HG02970 (cell line): ENCODE measurements at regions not wholly inside any gene's neighbourhood (a gene's known extent, or its start where the extent isn't known, plus 50 kb on each side); places are given as distances from the start of the nearest gene placed in this dataset.

Experiments
- ATAC-seq: cut with Tn5 transposase; IDR thresholded peaks from one replicate; pipeline ENCODE4 v1.9.1; 2021; ENCODE audit warnings: mild to moderate bottlenecking, moderate library complexity, moderate number of reproducible peaks; ENCODE audit not compliant: unreplicated experiment, low FRiP score

DNA sequence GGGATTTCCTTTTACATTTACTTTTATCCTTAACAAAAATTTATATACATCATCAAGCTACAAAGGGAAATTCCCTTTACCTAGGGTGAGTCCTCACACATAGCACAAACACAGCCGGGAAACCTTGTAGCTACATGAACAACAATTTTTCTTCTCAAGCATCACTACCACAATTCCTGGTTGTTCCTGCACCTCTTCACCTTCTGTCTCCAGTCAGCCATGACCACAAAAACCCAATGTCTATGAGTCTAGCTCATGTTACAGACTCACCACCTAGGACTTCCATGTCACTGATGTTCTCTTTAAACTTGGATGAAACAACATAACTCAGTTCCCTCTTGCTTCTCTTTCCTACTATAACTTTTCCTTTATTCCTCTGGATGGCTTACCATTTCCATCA, 460.4 kb downstream of the MBD2 start:
- no peak for ATAC-seq

DNA sequence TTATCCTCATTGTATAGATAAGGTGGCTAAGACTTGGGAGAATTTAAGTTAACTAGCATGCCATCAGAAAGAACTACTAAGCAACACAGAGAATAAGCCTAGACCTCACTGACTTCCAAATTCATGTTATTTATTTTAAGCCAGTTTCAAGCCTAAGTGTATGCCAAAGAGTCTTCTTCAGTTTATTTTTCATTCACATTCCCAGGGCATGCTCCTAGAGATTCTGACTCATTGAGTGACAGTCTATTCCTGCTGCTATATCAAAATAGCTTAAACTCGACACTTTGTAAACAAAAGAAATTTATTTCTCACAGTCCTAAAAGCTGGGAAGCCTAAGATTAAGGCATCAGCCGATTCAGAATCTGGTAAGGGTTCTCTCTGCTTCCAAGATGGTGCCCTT, 467.1 kb downstream of the MBD2 start:
- no peak for ATAC-seq

DNA sequence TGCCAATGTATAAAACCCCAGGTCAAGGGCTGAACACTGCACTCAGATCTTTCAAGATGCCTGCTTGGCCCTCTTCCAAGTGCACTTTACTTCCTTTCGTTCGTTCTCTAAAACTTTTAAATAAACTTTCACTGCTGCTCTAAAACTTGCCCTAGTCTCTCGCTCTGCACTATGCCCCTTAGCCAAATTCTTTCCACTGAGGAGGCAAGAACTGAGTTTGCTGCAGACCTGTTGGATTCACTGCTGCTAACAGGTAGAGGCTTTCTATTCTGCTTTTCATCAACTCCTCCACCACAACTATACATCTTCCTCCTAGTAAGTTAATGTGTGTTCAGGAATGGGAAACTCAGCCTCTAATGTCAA, 467.9 kb downstream of the MBD2 start:
- ATAC-seq = no peak

DNA sequence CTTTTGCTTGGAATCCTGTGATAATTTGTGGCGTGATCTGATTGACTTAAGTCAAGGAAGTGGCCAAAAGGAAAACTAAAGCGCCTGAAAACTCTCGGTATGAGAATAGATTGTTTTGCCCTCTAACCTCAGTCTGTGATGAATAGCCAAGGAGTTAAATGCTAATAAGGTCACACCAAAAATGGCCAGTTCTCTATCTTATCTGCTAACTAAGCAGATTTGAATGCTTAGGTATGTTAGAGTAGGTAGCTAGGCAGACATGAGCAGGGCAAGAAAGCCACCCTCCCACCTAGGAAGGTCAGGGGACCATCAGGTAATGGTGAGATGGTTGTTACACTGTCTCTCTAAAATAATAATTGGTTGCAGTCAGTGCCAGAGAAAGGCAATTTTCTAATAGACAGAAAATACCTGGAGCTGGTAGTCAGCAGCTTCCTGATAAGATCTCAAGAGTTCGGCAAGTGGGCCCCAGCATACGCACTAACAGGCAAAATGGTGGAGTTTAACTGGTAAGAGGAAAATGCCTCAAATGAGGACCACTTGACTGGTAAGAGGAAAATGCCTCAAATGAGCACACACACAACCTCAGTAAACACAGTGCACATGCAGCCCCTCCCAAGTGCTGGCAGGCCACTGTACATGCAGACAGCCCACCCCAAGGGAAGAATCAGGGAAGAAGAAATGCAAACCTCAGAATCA, 468.4 kb downstream of the MBD2 start:
- no peak for ATAC-seq

DNA sequence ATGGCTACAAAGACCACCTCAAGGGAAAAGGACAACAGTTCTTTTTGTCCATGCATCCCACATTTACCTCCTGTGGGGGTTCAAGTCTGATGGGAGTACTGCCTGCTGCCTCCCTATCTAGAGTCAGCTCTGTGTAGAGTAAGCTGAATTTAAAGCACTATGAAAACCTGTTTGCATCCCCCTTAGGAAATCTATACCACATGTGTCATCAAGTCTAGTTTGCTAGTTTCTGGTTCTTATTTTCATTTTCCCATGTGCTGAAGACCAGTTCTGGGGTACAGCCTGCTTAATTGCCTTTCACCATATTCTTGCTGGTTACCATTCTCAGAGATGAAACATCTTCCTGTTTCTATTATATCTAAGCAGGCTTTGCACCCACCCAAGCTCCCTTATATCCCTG, 470.3 kb downstream of the MBD2 start:
- ATAC-seq = no peak

DNA sequence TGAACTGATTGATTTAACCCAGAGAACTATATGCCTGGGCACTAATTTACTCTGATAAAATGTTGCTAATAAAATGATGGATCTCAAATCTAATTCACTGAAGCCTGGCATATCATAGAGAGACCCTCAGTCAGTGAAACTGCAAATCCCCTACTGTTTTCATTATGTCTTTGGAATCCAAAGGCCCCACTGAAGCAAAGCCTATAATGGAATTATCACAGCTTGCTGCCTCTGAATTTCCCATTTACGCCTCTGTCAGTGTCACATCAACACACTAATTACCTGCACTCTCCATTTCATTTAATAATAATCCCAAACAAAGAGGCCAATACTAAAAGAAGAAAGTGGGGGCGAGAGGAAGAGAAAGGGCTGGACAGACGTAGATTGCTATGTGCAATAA, 470.9 kb downstream of the MBD2 start:
- no peak for ATAC-seq

DNA sequence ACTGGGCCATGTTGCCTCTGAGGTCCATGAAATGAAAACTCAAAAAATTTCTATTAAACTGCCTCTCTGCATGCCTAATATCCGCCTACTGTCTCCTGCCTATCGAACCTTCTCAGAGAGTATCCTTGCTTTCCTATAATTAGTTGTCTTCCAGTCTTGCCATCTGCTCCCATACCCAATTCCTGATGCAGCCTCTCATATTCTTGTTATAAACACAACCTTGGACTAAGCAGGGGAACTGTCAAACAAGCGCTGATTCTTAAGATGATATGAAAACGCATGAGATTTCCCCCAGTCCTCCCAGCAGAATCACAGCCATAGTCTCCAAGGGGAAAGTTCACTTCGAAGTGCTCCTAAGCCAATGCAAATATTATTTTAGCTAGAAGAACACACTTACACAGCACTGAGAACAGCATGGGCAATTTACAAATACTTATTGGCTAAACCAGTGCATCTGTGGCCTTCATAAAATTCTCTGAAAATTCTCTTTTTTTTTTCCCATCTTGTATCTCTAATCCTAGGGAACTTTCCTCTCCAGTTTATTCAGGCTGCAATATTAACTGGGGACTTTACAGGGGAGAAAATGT, 471.6 kb downstream of the MBD2 start:
- ATAC-seq = no peak

DNA sequence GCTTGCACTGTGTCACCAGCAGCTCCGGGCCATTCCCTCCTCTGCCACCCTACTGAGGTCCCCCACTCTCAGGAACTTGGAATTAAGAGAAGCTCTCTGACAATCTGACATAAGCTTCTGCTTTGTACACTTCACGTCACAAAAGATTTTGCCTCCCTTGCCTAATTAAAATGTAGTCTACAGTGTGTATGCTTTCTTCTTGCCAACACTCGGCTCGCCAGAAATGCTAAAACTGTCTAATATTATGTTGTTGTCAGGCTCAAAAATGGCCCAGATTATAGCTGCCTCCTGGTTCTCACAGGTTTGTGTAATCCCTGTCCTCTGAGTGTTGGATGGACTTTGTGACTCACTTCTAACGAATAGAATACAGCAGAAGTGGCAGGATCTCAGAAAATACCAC, 474.7 kb downstream of the MBD2 start:
- ATAC-seq = no peak

DNA sequence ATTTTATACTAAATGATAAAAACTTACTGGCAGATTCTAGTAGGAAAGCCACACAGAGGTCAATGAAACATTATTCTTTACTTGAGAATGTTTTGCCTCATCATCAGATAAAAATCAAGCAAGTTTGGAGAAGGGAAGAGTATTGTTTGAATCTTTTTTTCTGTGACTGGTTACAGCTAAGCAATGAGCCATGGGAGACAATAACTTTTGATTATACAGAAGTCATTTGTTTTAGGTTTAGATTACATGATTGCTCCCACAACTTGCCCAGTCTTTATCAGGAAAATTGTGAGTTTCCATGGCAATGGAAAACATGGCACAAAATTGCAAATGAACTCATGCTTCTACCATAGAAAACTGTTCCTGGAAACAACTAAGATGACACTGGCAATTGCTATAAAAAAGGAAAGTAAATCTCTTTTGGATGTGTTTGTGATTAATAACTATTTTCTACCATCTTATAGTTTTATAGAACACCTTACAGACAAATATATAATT, 476.8 kb downstream of the MBD2 start:
- ATAC-seq = no peak

DNA sequence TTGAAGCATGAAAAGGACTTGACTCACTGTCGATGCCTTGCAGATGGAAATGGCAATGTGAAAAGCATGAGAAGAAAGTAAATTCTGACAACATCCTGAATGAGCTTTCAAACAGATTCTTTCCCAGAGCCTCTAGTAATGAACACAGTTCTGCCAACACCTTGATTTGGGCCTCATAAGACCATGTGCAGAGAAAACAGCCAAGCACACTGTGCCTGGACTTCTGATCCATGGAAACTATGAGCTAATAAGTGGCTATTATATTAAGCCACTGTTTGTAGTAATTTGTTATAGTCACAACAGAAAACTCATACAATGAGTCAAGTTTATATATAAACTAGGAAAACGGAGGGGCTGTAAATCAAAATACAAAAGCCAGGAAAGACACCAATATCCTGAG, 477.3 kb downstream of the MBD2 start:
- no peak for ATAC-seq

DNA sequence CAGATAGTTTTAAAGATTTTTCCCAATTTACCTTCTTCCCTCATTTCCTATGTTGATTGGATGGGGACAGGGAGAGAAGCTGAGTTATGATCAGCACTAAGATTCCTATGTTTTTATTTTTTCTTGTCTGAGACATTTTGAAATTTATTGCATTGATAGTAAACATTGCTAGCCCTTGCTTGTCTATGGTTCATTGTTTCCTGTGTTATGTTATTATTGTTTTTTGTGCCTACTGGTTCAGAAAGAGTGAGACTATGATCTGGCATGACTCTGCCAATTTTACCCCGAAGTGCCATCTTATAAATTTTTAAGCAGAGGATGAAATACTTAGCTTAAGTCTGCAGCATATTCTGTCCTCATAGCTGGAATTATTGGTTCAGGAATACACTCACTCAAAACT, 478.5 kb downstream of the MBD2 start:
- ATAC-seq = no peak

DNA sequence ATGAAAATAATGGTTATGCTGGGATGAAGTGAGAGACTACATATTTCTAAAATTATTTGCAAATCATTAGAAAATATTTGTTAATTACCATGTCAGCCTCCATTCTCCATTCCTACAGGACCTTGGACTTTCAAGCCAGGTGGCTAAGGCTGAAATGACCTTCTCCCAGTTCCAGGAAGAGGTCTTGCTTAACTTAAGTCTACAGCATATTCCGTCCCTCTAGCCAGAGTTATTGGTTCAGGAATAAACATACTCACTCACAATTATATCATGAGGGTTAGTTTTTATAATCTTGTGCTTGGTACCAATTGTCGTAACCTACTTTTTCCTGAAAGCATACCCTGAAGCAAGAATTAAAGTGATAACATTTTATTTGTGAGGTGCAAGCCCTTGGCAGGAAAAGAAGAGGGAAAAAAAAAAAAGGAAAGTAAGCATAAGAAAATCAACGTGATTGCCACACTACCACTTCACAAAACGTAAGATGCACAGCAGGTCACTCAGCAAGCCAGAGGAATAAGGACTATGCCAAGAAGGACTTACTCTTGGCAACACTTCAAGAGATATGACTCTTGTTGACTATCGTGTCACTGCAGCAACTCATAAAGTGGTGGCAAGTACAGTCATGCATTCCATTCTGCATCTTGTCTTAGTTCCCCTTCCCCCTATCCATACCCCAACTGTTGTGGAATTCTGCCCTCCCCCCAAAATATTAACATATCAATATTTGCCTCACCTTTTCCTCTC, 479.1 kb downstream of the MBD2 start:
- ATAC-seq = no peak

DNA sequence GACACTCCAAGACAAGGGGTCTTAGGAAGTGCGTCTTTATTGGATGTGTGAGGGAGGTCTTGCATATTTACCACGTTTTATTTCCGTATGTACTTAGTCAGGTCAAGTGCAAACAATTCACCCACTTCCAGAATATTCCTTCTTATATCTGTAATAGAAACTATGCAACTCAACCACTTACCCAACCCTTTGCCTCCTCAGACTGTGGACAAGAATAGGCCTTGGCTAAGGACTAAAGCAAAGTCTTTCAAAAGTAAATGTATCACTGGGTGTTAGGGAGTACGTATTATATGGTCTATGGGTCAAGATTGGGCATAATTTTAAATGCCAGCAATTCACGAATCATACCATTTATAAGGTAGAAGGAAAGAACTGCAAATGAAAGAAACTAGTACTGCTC, 484.8 kb downstream of the MBD2 start:
- ATAC-seq = no peak

DNA sequence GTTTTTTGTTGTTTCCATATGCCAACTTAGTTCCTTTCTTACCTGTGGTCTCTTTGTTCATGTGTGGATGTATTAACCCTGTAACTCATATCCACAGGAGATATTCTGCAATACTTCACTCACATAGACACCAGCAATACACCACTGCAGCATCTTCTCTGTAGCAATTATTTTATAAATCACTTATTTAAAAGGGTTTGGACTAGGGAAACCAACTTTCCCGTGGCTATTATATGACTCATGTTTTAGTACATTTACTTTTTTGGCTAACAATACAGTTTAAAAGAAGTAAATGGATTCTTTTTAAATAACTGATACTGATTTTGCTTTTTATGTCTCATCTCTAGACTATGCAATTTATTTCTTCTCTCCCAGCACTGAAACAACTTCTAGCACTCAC, 488.9 kb downstream of the MBD2 start:
- no peak for ATAC-seq

DNA sequence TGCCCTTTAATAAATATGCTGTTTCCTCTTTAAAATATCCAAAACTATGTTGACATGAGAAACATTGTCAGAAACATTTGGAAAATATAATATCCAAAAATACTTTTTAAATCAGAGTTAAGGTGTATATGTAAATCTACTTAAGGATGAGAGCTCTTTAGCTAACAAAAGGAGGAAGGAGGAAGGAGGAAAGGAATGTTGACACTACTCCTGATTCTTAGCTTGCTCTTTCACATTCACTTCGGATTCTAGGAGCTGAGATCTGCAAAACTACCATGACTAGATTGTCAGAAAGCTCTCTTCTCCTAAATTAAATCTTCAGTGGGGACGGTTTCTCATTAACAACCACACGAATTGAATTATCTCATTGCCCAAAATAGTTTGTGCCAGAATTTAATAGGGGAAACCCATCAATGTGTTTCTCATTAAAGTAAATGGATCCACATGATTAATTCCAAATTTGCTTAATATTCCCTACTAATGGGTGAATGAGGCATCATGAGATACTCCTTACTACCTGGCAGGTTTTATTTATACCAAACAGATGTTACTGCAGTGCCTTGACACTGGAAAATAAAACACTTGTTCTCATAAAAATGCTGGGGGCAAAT, 509.1 kb downstream of the MBD2 start:
- no peak for ATAC-seq

DNA sequence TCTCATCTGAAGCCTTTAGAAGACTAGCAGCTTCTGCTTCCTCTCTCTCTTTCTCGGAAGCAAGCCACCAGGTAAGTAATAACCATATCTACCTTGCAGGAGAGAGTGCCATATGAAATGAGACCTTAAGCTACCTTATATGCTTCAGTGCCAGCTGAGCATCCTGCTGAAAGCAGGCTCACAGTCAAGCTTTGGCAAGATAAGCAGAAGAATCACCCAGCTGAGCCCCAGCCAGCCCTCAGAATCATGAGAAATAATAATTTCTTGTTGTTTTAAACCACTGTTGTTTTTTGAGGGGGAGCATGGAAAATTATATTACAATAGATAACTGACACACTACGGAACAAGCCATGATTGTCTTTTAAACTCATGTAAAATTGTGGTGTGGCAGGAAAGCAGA, 514.4 kb downstream of the MBD2 start:
- ATAC-seq = no peak

DNA sequence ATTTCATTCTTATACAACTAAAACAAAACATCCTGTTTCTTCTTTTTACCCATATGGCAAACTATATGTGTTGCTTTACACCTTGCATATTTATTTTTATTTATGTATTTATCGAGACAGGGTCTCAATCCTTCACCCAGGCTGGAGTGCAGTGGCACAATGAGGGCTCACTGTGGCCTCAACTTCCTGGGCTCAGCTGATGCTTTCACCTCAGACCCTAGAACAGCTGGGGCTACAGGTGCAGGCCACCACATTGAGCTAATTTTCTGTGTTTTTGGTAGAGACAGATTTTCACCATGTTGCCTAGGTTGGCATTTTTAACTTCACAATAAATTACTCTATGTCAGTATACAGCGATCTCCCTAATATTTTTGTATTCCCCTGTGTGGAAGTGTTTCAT, 522.0 kb downstream of the MBD2 start:
- ATAC-seq = no peak

DNA sequence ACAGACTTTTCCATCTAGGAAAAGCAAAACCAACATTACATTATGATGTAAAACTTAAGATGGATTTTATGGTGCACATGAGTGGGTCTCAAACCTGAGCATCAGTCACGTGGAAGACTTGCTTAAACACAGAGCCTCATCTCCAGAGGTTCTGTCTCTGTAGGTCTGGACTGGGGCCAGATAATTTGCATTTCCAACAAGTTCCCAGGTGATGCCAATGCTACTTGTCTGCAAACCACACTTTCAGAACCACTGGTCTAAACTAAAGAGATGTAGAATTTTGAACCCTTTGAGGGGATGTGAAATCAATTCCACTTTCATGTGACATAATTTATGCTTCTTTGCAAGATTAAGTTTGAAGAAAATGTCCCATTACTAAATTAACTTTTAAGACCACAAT, 522.8 kb downstream of the MBD2 start:
- ATAC-seq = no peak

DNA sequence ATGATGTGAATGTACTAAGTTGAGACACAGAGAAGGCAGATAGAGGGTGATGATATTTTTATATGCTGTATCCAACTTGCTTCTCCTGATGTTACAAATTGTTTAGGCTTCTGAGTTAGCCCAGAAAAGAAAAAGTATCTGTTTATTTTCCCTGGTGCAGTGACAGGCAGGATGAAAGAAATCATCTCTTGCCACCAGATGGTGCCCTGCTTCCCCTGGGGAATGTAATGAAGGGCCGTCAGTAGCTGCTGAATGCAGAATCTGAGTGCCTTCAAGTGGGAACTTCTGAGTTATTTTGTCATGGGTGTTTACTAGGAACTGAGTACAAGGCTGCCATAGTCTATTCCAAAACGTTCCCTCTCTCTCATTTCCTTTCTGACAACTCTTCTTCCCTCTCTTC, 525.6 kb downstream of the MBD2 start:
- no peak for ATAC-seq

DNA sequence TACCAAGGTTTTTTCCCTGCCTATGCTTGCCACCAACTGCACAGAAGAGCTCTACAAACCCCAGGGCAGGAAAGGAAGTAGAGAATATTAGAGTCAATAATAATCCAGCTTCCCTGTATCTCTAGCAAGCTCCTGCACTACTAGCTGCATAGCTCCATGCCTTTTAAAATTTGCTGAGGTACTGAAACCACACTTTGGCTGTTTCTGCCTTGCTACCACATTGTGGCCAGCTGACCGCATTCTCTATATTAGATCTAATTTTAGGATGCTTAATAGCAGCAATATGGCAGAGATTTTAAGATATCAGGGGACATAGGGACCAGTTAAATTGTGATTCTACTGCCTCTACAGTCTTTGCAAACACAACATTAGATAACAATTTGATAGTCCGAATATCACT, 534.6 kb downstream of the MBD2 start:
- no peak for ATAC-seq

DNA sequence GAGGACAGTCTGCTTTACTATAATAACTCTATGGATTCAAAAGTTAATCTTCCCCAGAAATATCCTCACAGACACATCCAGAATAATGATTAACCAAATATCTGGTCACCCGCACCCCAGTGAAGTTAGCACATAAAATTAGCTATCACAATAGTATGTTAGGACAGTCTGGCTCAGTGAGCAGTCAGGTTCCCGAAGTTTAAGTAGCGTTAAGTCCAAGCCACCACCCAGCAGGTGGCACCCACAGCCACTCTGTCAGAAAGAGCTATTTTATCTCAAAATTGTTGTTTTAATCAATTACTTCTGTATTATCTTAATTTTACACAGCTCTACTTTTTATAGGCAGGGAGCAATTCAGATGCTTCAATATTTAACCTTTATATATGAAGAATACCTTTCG, 537.5 kb downstream of the MBD2 start:
- ATAC-seq = no peak

DNA sequence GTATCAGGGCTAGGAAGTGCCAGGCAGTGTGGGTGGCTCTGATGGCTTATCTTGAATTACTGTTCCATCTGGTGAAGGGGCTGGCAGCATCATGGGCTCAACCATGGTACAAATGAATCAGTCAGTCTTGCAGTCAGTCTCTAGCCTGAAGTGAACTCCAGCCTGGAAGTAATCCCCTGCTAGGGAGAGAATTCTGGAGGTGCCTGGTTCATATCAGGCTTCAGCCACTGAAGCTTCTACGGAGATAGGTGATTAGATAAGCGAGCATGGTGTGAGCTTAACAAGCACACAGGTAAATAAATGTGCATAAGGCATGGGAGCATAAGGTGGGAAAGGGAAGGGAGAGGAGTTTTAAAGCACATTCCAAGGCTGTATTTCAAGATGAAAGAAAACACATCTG, 541.7 kb downstream of the MBD2 start:
- ATAC-seq = no peak
